HepG2 (cell line): ENCODE measurements at regions not wholly inside any gene's neighbourhood (a gene's known extent, or its start where the extent isn't known, plus 50 kb on each side); places are given as distances from the start of the nearest gene placed in this dataset.
A peak's percentile ranks its signal among the peaks of the same experiment; 100 is the strongest.

Experiments
- ATAC-seq: fragments of 200-7000 bp; cut with Tn5 transposase; 3 replicates; pipeline ENCODE4 v1.9.1; 2020; ENCODE audit warnings: mild to moderate bottlenecking, moderate library complexity
- BruUV-seq: library from RNA; stranded (reverse); fragments of 400-500 nt; replicated peaks from 2 replicates; lab custom pipeline; 2021; lab: Mats Ljungman, UMichigan
- CTCF ChIA-PET: fragments of 300-600 bp; formaldehyde crosslinking; extraction: SDS; loops from one replicate; lab custom pipeline; 2021; ENCODE audit warnings: low total read pairs, inconsistent platforms, low intra/inter-chr PET ratio; lab: Yijun Ruan, JAX
- POLR2A ChIA-PET: fragments of 350-600 bp; sonication (Branson Sonifier 250); formaldehyde crosslinking; loops from one replicate; lab custom pipeline; 2020; ENCODE audit warnings: antibody characterized with exemption, inconsistent platforms; lab: Yijun Ruan, JAX
- DNase-seq: peaks from one replicate; pipeline ENCODE4 v3.0.0-alpha.2; 2015; ENCODE audit warnings: low spot score
- FAIRE-seq: peaks from 3 replicates; lab custom pipeline; 2011; peaks lifted over from hg19 to GRCh38; lab: Jason Lieb, UNC
- H2AFZ ChIP-seq: one replicate; pipeline ENCODE4 v1.6.1; 2011; ENCODE audit warnings: low read length, inconsistent platforms
- H3K27ac ChIP-seq: fragments of 300-600 bp; 3 replicates; pipeline ENCODE4 v1.8.0; 2011; ENCODE audit warnings: mixed run types, mild to moderate bottlenecking, mixed read lengths, low read length, inconsistent platforms; ENCODE audit not compliant: insufficient read depth; ENCODE audit errors: extremely low read length
- H3K27me3 ChIP-seq, 2 experiments: fragments of 200-600 bp in 1 of 2; 2 replicates in 1 of 2; 3 replicates in 1 of 2; pipeline versions ENCODE4 v1.6.0 to v1.8.0; 2011; ENCODE audit warnings: low read length in 2 of 2, mild to moderate bottlenecking in 2 of 2, moderate library complexity in 2 of 2, inconsistent platforms in 1 of 2; ENCODE audit not compliant: insufficient read depth in 2 of 2, control insufficient read depth in 1 of 2
- H3K36me3 ChIP-seq, 2 experiments: fragments of 200-600 bp in 1 of 2; replicated peaks in 1 of 2; 2 replicates in 1 of 2; 3 replicates in 1 of 2; pipeline versions ENCODE4 v1.5.1 to v1.8.0; 2011; ENCODE audit warnings: low read length in 2 of 2, inconsistent platforms in 1 of 2; ENCODE audit not compliant: insufficient read depth in 2 of 2, control insufficient read depth in 1 of 2
- H3K4me1 ChIP-seq: 2 replicates; pipeline ENCODE4 v1.5.1; 2012; ENCODE audit warnings: low read length, inconsistent platforms; ENCODE audit not compliant: insufficient read depth
- H3K4me2 ChIP-seq: 2 replicates; pipeline ENCODE4 v1.6.0; 2011; ENCODE audit warnings: low read depth, low read length, inconsistent platforms
- H3K4me3 ChIP-seq, 3 experiments: fragments of 200-600 bp in 1 of 3; sonication (generic), shearing (Covaris generic) in 1 of 3; replicated peaks in 1 of 3; 2 replicates each; pipeline ENCODE4 v1.5.1; 2011 to 2016; ENCODE audit warnings: low read length in 3 of 3, inconsistent platforms in 2 of 3, low read depth in 2 of 3, mild to moderate bottlenecking in 2 of 3, control low read depth in 1 of 3, mixed read lengths in 1 of 3; ENCODE audit not compliant: insufficient read depth in 1 of 3
- H3K79me2 ChIP-seq: one replicate; pipeline ENCODE4 v1.6.1; 2011; ENCODE audit warnings: low read length, inconsistent platforms; ENCODE audit not compliant: insufficient read depth
- H3K9ac ChIP-seq: 2 replicates; pipeline ENCODE4 v1.6.0; 2011; ENCODE audit warnings: mild to moderate bottlenecking, low read depth, low read length, inconsistent platforms; ENCODE audit not compliant: insufficient read depth
- H3K9me3 ChIP-seq: 2 replicates; pipeline ENCODE4 v1.5.1; 2012; ENCODE audit warnings: mild to moderate bottlenecking, low read length
- H4K20me1 ChIP-seq: 2 replicates; pipeline ENCODE4 v1.6.0; 2011; ENCODE audit warnings: inconsistent platforms, mild to moderate bottlenecking, low read length, moderate library complexity; ENCODE audit not compliant: insufficient read depth
- CTCF ChIP-seq: sonication (generic); formaldehyde crosslinking; IDR thresholded peaks from 2 replicates; pipeline ENCODE4 v1.5.0; 2020; ENCODE audit warnings: mild to moderate bottlenecking, missing genetic modification reagents, moderate library complexity
- HINFP ChIP-seq: sonication (generic); formaldehyde crosslinking; IDR thresholded peaks from 2 replicates; pipeline ENCODE4 v1.4.0; 2020; ENCODE audit warnings: low read depth, mild to moderate bottlenecking, missing genetic modification reagents
- RAD21 ChIP-seq: fragments of 450-650 bp; formaldehyde crosslinking; IDR thresholded peaks from 2 replicates; pipeline ENCODE4 v1.5.0; 2020; ENCODE audit warnings: mild to moderate bottlenecking
- SALL1 ChIP-seq: sonication (generic); formaldehyde crosslinking; IDR thresholded peaks from 2 replicates; pipeline ENCODE4 v1.8.0; 2022; ENCODE audit warnings: mild to moderate bottlenecking, missing genetic modification reagents
- SMC3 ChIP-seq: IDR thresholded peaks from 2 replicates; pipeline ENCODE4 v1.6.1; 2011; ENCODE audit warnings: low read length, improper control_type of control experiment
- STAG1 ChIP-seq: sonication (generic); formaldehyde crosslinking; IDR thresholded peaks from 2 replicates; pipeline ENCODE4 v1.4.0; 2020; ENCODE audit warnings: missing genetic modification reagents
- ZNF337 ChIP-seq: sonication (generic); formaldehyde crosslinking; IDR thresholded peaks from 2 replicates; pipeline ENCODE4 v1.5.1; 2020; ENCODE audit warnings: missing genetic modification reagents, low read depth, mild to moderate bottlenecking, borderline replicate concordance
- ZZZ3 ChIP-seq: sonication (generic); formaldehyde crosslinking; IDR thresholded peaks from 2 replicates; pipeline ENCODE4 v1.4.0; 2020; ENCODE audit warnings: missing genetic modification reagents, mild to moderate bottlenecking, borderline replicate concordance
- WGBS: methylation state at CpG from one replicate; pipeline ENCODE4 v1.1.6; 2017; ENCODE audit warnings: low lambda C conversion rate; 5-methylcytosine and 5-hydroxymethylcytosine counted together
- in situ Hi-C: cut with HindIII; loops from 2 replicates; pipeline ENCODE4 v1.10.0; 2017; ENCODE audit warnings: low pct_unique_long_range_greater_than_20kb; ENCODE audit not compliant: extremely low pct_ligation_motif_present
- intact Hi-C: fragments of 100-400 bp; cut with micrococcal nuclease; formaldehyde crosslinking; loops from one replicate; pipeline ENCODE4 v1.10.0; 2022; ENCODE audit not compliant: unreplicated experiment

- intact Hi-C loops, result no loop called here
- Histone ChIP-seq H3K4me3 (no peak overlapping the region), H3K36me3 (no peaks in the 10 kb centered on the region), H3K9me3 (no peaks in the 10 kb centered on the region), H3K79me2 (no peaks in the 10 kb centered on the region), H3K4me2 (no peak overlapping the region), H3K9ac (no peak overlapping the region), H3K27me3 (no peaks in the 10 kb centered on the region), H4K20me1 (no peaks in the 10 kb centered on the region), H3K27ac (no peak overlapping the region), H3K4me1 (no peaks in the 10 kb centered on the region), H2AFZ (no peak overlapping the region)
- no TSS peak for BruUV-seq
- WGBS, result 48% methylated on average over 12 of the region's 17 CpGs
- DNase-seq (peak; percentile 45), FAIRE-seq (peak; percentile 87), ATAC-seq (peak; percentile 81)
- ChIA-PET POLR2A (no interaction called here), CTCF (interaction anchor here (0.8 to 3.0 kb wide), 4 partner anchors 927 to 1871 kb away, joined by 3 to 32 read pairs (median 4); no protein-coding TSS in a partner anchor)
- in situ Hi-C loops, result no loop called here
- TF ChIP-seq CTCF (CRISPR knock-in tag), result peak; percentile 86
- peak; percentile 62 for TF ChIP-seq RAD21 (CRISPR knock-in tag)
- peak; percentile 88 for TF ChIP-seq STAG1 (CRISPR knock-in tag)
- TF ChIP-seq ZZZ3 (CRISPR knock-in tag), result no peak
- no peak for TF ChIP-seq ZNF337 (CRISPR knock-in tag)
- TF ChIP-seq SMC3, result peak; percentile 92
- no peak for TF ChIP-seq HINFP (CRISPR knock-in tag)
- TF ChIP-seq SALL1, result peak; percentile 15; the same call in 1 of the 2 replicates
These were observed 185.1 kb downstream of the GOLGA6L6 start for GRCh38 chr15:20356444-20356910.
